Small intestine (tissue), 7 donors: ENCODE measurements at regions not wholly inside any gene's neighbourhood (a gene's known extent, or its start where the extent isn't known, plus 50 kb on each side); places are given as distances from the start of the nearest gene placed in this dataset.
A peak's percentile ranks its signal among the peaks of the same experiment; 100 is the strongest.

Experiments used
- DNase-seq, 2 donors: peaks; one replicate each; pipeline versions ENCODE4 v3.0.0 to v3.0.0-alpha.2; 2013
- FAIRE-seq: peaks from 2 replicates; lab custom pipeline; 2012; peaks lifted over from hg19 to GRCh38; lab: Jason Lieb, UNC
- H3K27ac ChIP-seq, 3 donors: one replicate each; pipeline ENCODE4 v1.5.1; 2013; ENCODE audit warnings: low read length in 2 of 3, mild to moderate bottlenecking in 2 of 3, control low read depth in 1 of 3, inconsistent platforms in 1 of 3, low read depth in 1 of 3, moderate library complexity in 1 of 3
- H3K27me3 ChIP-seq, 3 donors: one replicate each; pipeline ENCODE4 v1.6.1; 2013; ENCODE audit warnings: low read length in 3 of 3, inconsistent platforms in 1 of 3; ENCODE audit not compliant: control insufficient read depth in 3 of 3, insufficient read depth in 3 of 3
- H3K36me3 ChIP-seq, 3 donors: one replicate each; pipeline ENCODE4 v1.6.1; 2013; ENCODE audit warnings: low read length in 3 of 3, inconsistent platforms in 1 of 3, low read depth in 1 of 3, mild to moderate bottlenecking in 1 of 3, moderate library complexity in 1 of 3; ENCODE audit not compliant: control insufficient read depth in 3 of 3, insufficient read depth in 2 of 3
- H3K4me1 ChIP-seq, 3 donors: one replicate each; pipeline ENCODE4 v1.6.1; 2013; ENCODE audit warnings: low read length in 2 of 3, inconsistent platforms in 1 of 3, low read depth in 1 of 3, mild to moderate bottlenecking in 1 of 3, moderate library complexity in 1 of 3; ENCODE audit not compliant: control insufficient read depth in 3 of 3, insufficient read depth in 2 of 3
- H3K4me3 ChIP-seq, 3 donors: one replicate each; pipeline ENCODE4 v1.5.1; 2013; ENCODE audit warnings: low read length in 3 of 3, control low read depth in 1 of 3, inconsistent platforms in 1 of 3, low read depth in 1 of 3, mild to moderate bottlenecking in 1 of 3, moderate library complexity in 1 of 3
- H3K9me3 ChIP-seq, 2 donors: one replicate each; pipeline ENCODE4 v1.6.1; 2013; ENCODE audit warnings: low read depth in 1 of 2, low read length in 1 of 2; ENCODE audit not compliant: control insufficient read depth in 2 of 2, insufficient read depth in 1 of 2
- WGBS, 3 donors: extraction: QIAGEN DNeasy Blood & Tissue Kit; methylation state at CpG; one replicate each; pipeline ENCODE4 v1.1.7; 2013; 5-methylcytosine and 5-hydroxymethylcytosine counted together
- donor health status: healthy with polysubstance abuse.
- donor health status: control.
- donor health status: control.
- donor health status: Bipolar disorder and iron deficiency.
- donor health status: healthy.

DNA sequence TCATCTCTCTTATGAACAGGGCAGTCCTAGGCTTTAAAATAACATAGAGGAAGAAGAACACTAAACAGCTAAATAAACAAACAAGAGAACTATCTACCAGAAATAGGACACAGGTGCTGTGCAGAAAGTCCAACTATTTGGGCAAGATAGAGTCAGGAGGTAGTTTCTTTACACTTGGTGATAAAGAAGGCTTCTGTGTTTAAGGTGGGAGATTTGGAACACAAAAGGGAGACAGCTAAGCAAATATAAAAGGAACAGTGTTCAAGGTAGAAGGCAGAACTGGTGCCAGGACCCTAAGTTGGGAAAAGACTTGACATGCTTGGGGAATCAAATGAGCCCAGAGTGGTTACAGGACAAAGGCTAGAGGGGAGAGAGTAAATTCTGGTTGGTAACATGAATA is 110.5 kb downstream of the MANEA start:
- FAIRE-seq (no peak), DNase-seq (no peak)
- Histone ChIP-seq H3K27me3 (no peaks in the 10 kb centered on the region), H3K4me3 (no peak overlapping the region), H3K4me1 (no peaks in the 10 kb centered on the region), H3K9me3 (no peaks in the 10 kb centered on the region), H3K36me3 (no peaks in the 10 kb centered on the region), H3K27ac (no peak overlapping the region)

GRCh38 chr6:95690328-95690727 is 113.0 kb downstream of the MANEA start:
- DNase-seq (peak in 1 of 2 donors; percentile 7), FAIRE-seq (peak; percentile 33)
- no peaks in the 10 kb centered on the region for H3K27me3 ChIP-seq
- H3K9me3 ChIP-seq, result no peaks in the 10 kb centered on the region
- no peak overlapping the region for H3K27ac ChIP-seq
- 49 to 65% (median 53%) methylated on average over 4 of the region's 4 CpGs for WGBS, 3 donors
- H3K36me3 ChIP-seq, result no peaks in the 10 kb centered on the region
- no peak overlapping the region for H3K4me3 ChIP-seq
- H3K4me1 ChIP-seq, result no peaks in the 10 kb centered on the region

DNA sequence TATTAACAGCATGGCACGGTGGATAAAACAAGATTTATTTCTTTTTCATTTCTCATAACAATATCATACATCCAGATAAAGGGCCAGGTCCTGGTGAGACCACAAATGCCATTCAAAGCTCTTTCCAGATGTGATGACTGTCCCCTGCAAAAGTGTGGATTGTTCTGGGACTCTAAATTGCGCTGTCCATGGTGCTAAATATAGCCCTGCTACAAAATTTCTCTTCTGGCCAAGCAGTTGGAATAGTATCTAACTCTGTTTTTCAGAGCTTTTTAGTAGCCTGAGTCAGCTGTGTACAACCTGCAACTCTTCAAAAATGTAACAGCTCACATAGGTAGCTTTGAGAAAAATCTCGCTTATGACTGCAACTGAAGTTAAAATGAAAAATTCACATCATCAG is 115.8 kb downstream of the MANEA start:
- H3K27ac ChIP-seq, result no peak overlapping the region
- DNase-seq, result no peak
- no peaks in the 10 kb centered on the region for H3K27me3 ChIP-seq
- WGBS, 3 donors, result 65 to 68% (median 68%) methylated on average over 3 of the region's 3 CpGs
- no peaks in the 10 kb centered on the region for H3K36me3 ChIP-seq
- no peak overlapping the region for H3K4me3 ChIP-seq
- H3K9me3 ChIP-seq, result no peaks in the 10 kb centered on the region
- H3K4me1 ChIP-seq, result no peaks in the 10 kb centered on the region
- no peak for FAIRE-seq

DNA sequence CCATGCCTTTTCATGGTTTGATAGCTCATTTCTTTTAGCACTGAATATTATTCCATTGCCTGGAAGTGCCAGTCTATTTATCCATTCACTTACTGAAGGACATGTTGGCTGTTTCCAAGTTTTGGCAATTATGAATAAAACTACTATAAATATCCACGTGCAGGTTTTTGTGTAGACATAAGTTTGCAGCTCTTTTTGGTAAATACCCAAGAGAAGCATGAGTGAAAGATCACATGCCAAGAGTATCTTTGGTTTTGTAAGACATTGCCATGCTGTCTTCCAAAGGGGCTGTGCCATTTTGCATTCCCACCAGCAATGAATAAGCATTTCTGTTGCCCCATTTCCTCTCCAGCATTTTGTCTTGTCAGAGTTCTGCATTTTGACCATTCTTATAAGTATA is 120.9 kb downstream of the MANEA start:
- Histone ChIP-seq H3K27me3 (no peaks in the 10 kb centered on the region), H3K9me3 (no peaks in the 10 kb centered on the region), H3K36me3 (no peaks in the 10 kb centered on the region), H3K4me3 (no peak overlapping the region), H3K4me1 (no peaks in the 10 kb centered on the region), H3K27ac (no peak overlapping the region)
- whole genome bisulfite sequencing, 3 donors, result 0% methylated on average over 1 of the region's 1 CpG
- FAIRE-seq (no peak), DNase-seq (no peak)

DNA sequence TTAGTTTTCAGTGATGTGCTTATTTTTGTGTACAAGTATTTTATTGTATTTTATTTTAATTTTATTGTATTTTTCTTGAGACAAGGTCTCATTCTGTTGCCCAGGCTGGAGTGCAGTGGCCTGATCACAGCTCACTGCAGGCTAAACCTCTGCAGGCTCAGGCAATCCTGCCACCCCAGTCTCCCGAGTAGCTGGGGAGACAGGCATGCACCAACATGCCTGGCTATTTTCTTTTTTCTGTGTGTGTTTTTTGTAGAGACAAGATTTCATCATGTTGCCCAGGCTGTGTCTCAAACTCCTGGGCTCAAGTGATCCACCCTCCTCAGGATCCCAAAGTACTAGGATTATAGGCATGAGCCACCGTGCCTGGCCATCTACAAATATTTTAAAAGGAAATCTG is 146.3 kb downstream of the MANEA start:
- no peak for DNase-seq
- no peaks in the 10 kb centered on the region for H3K27me3 ChIP-seq
- no peaks in the 10 kb centered on the region for H3K36me3 ChIP-seq
- H3K4me1 ChIP-seq, result no peaks in the 10 kb centered on the region
- no peak overlapping the region for H3K4me3 ChIP-seq
- FAIRE-seq, result no peak
- 53 to 59% (median 58%) methylated on average over 2 of the region's 2 CpGs for WGBS, 3 donors
- peaks cover 0 to 2% of the 10 kb centered on the region in 2 donors for H3K9me3 ChIP-seq
- H3K27ac ChIP-seq, result no peak overlapping the region

- Histone ChIP-seq H3K27me3 (no peaks in the 10 kb centered on the region), H3K27ac (no peak overlapping the region), H3K4me1 (no peaks in the 10 kb centered on the region), H3K9me3 (peaks cover 0 to 2% of the 10 kb centered on the region in 2 donors), H3K4me3 (no peak overlapping the region), H3K36me3 (no peaks in the 10 kb centered on the region)
- 56 to 62% (median 59%) methylated on average over 2 of the region's 2 CpGs for WGBS, 3 donors
- FAIRE-seq, result no peak
- no peak for DNase-seq
Observed at GRCh38 chr6:95725344-95725743, 148.0 kb downstream of the MANEA start.

- Histone ChIP-seq H3K36me3 (no peaks in the 10 kb centered on the region), H3K9me3 (no peaks in the 10 kb centered on the region), H3K4me3 (no peak overlapping the region), H3K27ac (no peak overlapping the region), H3K27me3 (no peaks in the 10 kb centered on the region), H3K4me1 (no peaks in the 10 kb centered on the region)
- no peak for FAIRE-seq
- 81 to 85% (median 83%) methylated on average over 1 of the region's 1 CpG for WGBS, 3 donors
- no peak for DNase-seq
Observed at GRCh38 chr6:95740157-95740556, 162.8 kb downstream of the MANEA start.

DNA sequence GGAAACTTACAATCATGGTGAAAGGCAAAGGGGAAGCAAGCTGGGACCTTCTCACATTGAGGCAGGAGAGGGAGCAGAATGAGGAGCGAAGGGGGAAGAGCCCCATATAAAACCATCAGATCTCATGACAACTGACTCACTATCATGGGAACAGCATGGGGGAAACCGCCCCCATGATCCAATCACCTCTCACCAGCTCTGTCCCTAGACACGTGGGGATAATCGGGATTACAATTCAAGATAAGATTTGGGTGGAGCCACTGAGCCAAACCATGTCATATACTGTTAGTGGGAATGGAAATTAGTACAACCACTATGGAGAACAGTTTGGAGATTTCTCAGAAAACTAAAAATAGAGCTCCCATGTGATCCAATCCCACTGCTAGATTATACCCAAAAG is 163.7 kb downstream of the MANEA start:
- Histone ChIP-seq H3K4me3 (no peak overlapping the region), H3K4me1 (no peaks in the 10 kb centered on the region), H3K36me3 (no peaks in the 10 kb centered on the region), H3K27ac (no peak overlapping the region), H3K9me3 (no peaks in the 10 kb centered on the region), H3K27me3 (no peaks in the 10 kb centered on the region)
- DNase-seq (no peak), FAIRE-seq (no peak)
- WGBS, 3 donors, result 41 to 54% (median 46%) methylated on average over 4 of the region's 4 CpGs

GRCh38 chr6:95742767-95743289 is 165.5 kb downstream of the MANEA start:
- H3K4me1 ChIP-seq, result no peaks in the 10 kb centered on the region
- H3K36me3 ChIP-seq, result no peaks in the 10 kb centered on the region
- H3K9me3 ChIP-seq, result no peaks in the 10 kb centered on the region
- no peaks in the 10 kb centered on the region for H3K27me3 ChIP-seq
- no peak for FAIRE-seq
- no peak overlapping the region for H3K27ac ChIP-seq
- no peak overlapping the region for H3K4me3 ChIP-seq
- DNase-seq, result no peak
